Rectal smooth muscle tissue (tissue), 1 donor: ENCODE measurements at regions not wholly inside any gene's neighbourhood (a gene's known extent, or its start where the extent isn't known, plus 50 kb on each side); places are given as distances from the start of the nearest gene placed in this dataset.

Experiments used
- H3K27ac ChIP-seq: one replicate; pipeline ENCODE4 v1.7.0; 2013; ENCODE audit warnings: low read depth, low read length, inconsistent platforms
- H3K27me3 ChIP-seq: one replicate; pipeline ENCODE4 v1.7.0; 2013; ENCODE audit warnings: low read length; ENCODE audit not compliant: control insufficient read depth, insufficient read depth
- H3K36me3 ChIP-seq: one replicate; pipeline ENCODE4 v1.7.0; 2013; ENCODE audit warnings: low read length; ENCODE audit not compliant: control insufficient read depth, insufficient read depth
- H3K4me1 ChIP-seq: one replicate; pipeline ENCODE4 v1.7.0; 2013; ENCODE audit warnings: low read length; ENCODE audit not compliant: control insufficient read depth, insufficient read depth
- H3K4me3 ChIP-seq: one replicate; pipeline ENCODE4 v1.7.0; 2013; ENCODE audit warnings: low read length
- H3K9ac ChIP-seq: one replicate; pipeline ENCODE4 v1.7.0; 2013; ENCODE audit warnings: low read length

GRCh38 chr10:30256084-30256483 lies 93.0 kb downstream of the MTPAP start:
- no peak overlapping the region for H3K9ac ChIP-seq
- H3K4me1 ChIP-seq: no peaks in the 10 kb centered on the region
- H3K36me3 ChIP-seq: no peaks in the 10 kb centered on the region
- H3K27ac ChIP-seq: no peak overlapping the region
- no peak overlapping the region for H3K4me3 ChIP-seq
- H3K27me3 ChIP-seq: no peaks in the 10 kb centered on the region

- H3K27me3 ChIP-seq: no peaks in the 10 kb centered on the region
- no peak overlapping the region for H3K9ac ChIP-seq
- no peak overlapping the region for H3K4me3 ChIP-seq
- no peaks in the 10 kb centered on the region for H3K4me1 ChIP-seq
- no peak overlapping the region for H3K27ac ChIP-seq
- no peaks in the 10 kb centered on the region for H3K36me3 ChIP-seq
These were observed 94.2 kb downstream of the MTPAP start for GRCh38 chr10:30254926-30255325.

GRCh38 chr10:30248728-30249127 lies 100.3 kb downstream of the MTPAP start:
- no peaks in the 10 kb centered on the region for H3K27me3 ChIP-seq
- no peak overlapping the region for H3K4me3 ChIP-seq
- no peaks in the 10 kb centered on the region for H3K36me3 ChIP-seq
- H3K27ac ChIP-seq: no peak overlapping the region
- no peaks in the 10 kb centered on the region for H3K4me1 ChIP-seq
- H3K9ac ChIP-seq: no peak overlapping the region

DNA sequence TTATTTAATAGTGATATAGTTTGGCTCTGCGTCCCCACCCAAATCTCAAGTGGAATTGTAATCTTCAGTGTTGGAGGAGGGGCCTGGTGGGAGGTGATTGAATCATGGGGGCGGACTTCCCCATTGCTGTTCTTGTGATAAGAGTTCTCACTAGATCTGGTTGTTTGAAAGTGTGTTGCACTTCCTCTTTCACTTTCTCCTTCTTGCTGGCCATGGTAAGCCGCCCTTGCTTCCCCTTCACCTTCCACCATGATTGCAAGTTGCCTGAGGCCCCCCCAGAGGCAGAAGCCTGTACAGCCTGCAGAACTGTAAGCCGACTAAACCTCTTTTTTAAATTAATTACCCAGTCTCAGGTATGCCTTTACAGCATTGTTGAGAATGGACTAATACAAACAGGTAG lies 101.4 kb downstream of the MTPAP start:
- H3K27ac ChIP-seq: no peak overlapping the region
- no peaks in the 10 kb centered on the region for H3K36me3 ChIP-seq
- H3K27me3 ChIP-seq: no peaks in the 10 kb centered on the region
- no peaks in the 10 kb centered on the region for H3K4me1 ChIP-seq
- H3K4me3 ChIP-seq: no peak overlapping the region
- H3K9ac ChIP-seq: no peak overlapping the region

DNA sequence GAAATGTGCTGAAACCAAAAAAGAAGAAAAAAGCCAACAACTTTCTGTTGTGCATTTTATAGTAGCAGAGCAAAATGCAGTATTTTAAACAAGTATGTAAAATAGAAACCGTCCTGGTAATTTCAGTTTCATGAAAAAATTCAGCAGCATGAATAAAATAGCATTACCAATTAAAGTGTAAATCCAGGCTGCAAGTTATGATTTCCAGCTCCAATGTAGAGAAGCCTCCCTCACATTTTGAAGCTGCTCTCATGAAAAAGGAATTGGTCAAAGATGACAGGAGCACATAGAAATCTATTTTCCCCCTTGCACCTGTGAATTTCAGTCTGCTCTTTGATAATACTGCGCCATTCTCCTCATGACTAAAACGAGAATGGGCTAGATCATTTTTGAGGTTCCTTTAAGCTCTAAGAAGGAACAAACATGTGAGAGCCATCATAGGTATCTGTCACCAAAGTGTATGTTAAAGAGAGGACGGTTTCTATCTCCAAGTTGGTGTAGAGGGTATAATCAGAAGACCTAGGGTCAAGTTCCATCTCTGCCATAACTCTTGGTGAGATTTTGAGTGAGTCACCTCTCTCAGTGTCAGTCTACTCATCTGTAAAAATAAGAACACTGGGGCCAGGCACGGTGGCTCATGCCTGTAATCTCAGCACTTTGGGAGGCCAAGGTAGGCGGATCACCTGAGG lies 107.5 kb downstream of the MTPAP start:
- Histone ChIP-seq H3K36me3 (no peaks in the 10 kb centered on the region), H3K27ac (no peak overlapping the region), H3K27me3 (no peaks in the 10 kb centered on the region), H3K4me1 (peaks cover 2% of the 10 kb centered on the region), H3K4me3 (no peak overlapping the region), H3K9ac (no peak overlapping the region)

DNA sequence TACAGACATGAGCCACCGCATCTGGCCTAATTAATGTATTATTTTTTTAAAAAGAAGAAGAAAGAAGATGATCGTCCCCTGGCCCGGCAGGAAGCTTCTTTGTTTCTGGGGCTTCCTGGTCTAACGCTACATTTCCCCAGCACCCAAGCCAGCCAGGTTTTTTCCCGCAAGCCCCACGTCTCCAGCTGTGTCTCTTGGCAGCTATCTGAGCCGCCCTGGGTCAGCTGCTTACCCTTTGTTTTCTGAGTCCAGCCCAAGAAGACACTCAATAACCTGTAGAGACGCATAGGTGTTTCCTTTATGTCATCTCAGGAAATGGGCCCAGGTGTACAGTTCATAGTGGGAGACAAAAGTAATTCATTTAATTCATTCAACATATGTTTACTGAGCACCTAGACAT lies 110.2 kb downstream of the MTPAP start:
- peaks cover 2% of the 10 kb centered on the region for H3K4me1 ChIP-seq
- H3K4me3 ChIP-seq: no peak overlapping the region
- H3K27me3 ChIP-seq: no peaks in the 10 kb centered on the region
- no peak overlapping the region for H3K27ac ChIP-seq
- no peaks in the 10 kb centered on the region for H3K36me3 ChIP-seq
- H3K9ac ChIP-seq: no peak overlapping the region

GRCh38 chr10:30233186-30233959 lies 115.7 kb downstream of the MTPAP start:
- Histone ChIP-seq H3K4me3 (no peak overlapping the region), H3K36me3 (no peaks in the 10 kb centered on the region), H3K27ac (no peak overlapping the region), H3K9ac (no peak overlapping the region), H3K4me1 (no peaks in the 10 kb centered on the region), H3K27me3 (no peaks in the 10 kb centered on the region)

DNA sequence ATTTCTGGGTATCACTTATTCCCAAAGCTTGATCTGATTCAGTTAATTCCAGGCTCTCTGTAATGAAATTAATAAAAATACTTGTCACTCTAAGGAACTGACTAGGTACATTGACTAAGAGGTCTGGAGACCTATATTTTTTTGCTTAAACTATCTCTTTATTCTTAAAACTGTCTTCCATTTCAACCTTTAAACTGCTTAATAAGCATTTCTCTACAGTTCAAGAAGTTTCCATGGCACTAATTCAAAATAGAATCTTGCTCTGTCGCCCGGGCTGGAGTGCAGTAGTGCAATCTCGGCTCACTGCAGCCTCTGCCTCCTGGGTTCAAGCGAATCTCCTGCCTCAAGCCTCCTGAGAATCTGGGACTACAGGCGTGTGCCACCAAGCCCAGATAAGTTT lies 117.4 kb downstream of the MTPAP start:
- Histone ChIP-seq H3K4me1 (no peaks in the 10 kb centered on the region), H3K4me3 (no peak overlapping the region)

GRCh38 chr10:30231071-30231652 lies 117.9 kb downstream of the MTPAP start:
- no peak overlapping the region for H3K9ac ChIP-seq
- no peak overlapping the region for H3K4me3 ChIP-seq
- H3K4me1 ChIP-seq: no peaks in the 10 kb centered on the region
- H3K27ac ChIP-seq: no peak overlapping the region
- H3K27me3 ChIP-seq: no peaks in the 10 kb centered on the region
- no peaks in the 10 kb centered on the region for H3K36me3 ChIP-seq

More for the DNA sequence above, 117.4 kb downstream of the MTPAP start:
- no peak overlapping the region for H3K9ac ChIP-seq
- no peaks in the 10 kb centered on the region for H3K27me3 ChIP-seq
- H3K36me3 ChIP-seq: no peaks in the 10 kb centered on the region
- H3K27ac ChIP-seq: no peak overlapping the region

GRCh38 chr10:30229536-30229935 lies 119.5 kb downstream of the MTPAP start:
- Histone ChIP-seq H3K4me3 (no peak overlapping the region), H3K4me1 (no peaks in the 10 kb centered on the region), H3K9ac (no peak overlapping the region), H3K36me3 (no peaks in the 10 kb centered on the region), H3K27ac (no peak overlapping the region), H3K27me3 (no peaks in the 10 kb centered on the region)

GRCh38 chr10:30228417-30229036 lies 120.6 kb downstream of the MTPAP start:
- Histone ChIP-seq H3K27ac (no peak overlapping the region), H3K4me1 (no peaks in the 10 kb centered on the region), H3K4me3 (no peak overlapping the region)

DNA sequence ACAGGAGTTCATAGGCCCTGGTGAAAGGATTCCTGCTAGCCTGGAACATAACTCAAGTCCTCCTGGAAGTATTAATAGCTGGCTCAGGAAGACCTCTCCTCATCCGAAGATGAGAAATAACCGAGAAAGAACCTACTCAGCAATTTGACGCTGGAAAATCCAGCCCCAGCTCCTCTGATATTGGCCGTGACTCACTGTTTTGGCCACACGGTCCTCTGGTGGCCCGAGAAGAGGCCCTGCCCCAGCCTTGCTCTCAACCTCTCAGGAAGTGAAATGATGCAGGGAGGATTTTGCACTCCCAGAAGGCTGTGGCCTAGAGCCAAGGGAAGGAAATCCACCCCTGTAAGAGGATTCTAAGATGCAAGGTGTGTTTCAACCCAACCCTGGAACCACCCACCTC lies 121.6 kb downstream of the MTPAP start:
- Histone ChIP-seq H3K9ac (no peak overlapping the region), H3K36me3 (no peaks in the 10 kb centered on the region), H3K4me1 (no peaks in the 10 kb centered on the region), H3K27ac (no peak overlapping the region), H3K4me3 (no peak overlapping the region), H3K27me3 (no peaks in the 10 kb centered on the region)

More at GRCh38 chr10:30228417-30229036, 120.6 kb downstream of the MTPAP start:
- Histone ChIP-seq H3K27me3 (no peaks in the 10 kb centered on the region), H3K36me3 (no peaks in the 10 kb centered on the region), H3K9ac (no peak overlapping the region)
